ENCODE measurements at regions not wholly inside any gene's neighbourhood (a gene's known extent, or its start where the extent isn't known, plus 50 kb on each side); places are given as distances from the start of the nearest gene placed in this dataset.

GRCh38 chr12:59839514-59839913, 243.7 kb downstream of the SLC16A7 start:
- no peak for DNase-seq (ENCODE audit: low read depth in 2 of 2)

- no peak for DNase-seq (ENCODE audit: low read depth in 2 of 2)
Measured at GRCh38 chr12:59843260-59843843, 247.5 kb downstream of the SLC16A7 start.

- DNase-seq (ENCODE audit: low read depth in 2 of 2), result peak; percentile 64 to 67
Measured at GRCh38 chr12:59844750-59845149, 248.9 kb downstream of the SLC16A7 start.

GRCh38 chr12:59845293-59845692, 249.5 kb downstream of the SLC16A7 start:
- no peak for DNase-seq (ENCODE audit: low read depth in 2 of 2)

GRCh38 chr12:59847127-59847526, 251.3 kb downstream of the SLC16A7 start:
- DNase-seq (ENCODE audit: low read depth in 2 of 2), result no peak

- no peak for DNase-seq (ENCODE audit: low read depth in 2 of 2)
Measured at GRCh38 chr12:59850268-59850667, 254.4 kb downstream of the SLC16A7 start.

GRCh38 chr12:59858508-59859170, 262.8 kb downstream of the SLC16A7 start:
- DNase-seq (ENCODE audit: low read depth in 2 of 2), result no peak

GRCh38 chr12:59859171-59859510, 263.3 kb downstream of the SLC16A7 start:
- DNase-seq (ENCODE audit: low read depth in 2 of 2), result no peak

- DNase-seq (ENCODE audit: low read depth in 2 of 2), result no peak
Measured at GRCh38 chr12:59861635-59862034, 265.8 kb downstream of the SLC16A7 start.

GRCh38 chr12:59867055-59867454, 271.2 kb downstream of the SLC16A7 start:
- no peak for DNase-seq (ENCODE audit: low read depth in 2 of 2)

- no peak for DNase-seq (ENCODE audit: low read depth in 2 of 2)
Measured at GRCh38 chr12:59867689-59868088, 271.9 kb downstream of the SLC16A7 start.

GRCh38 chr12:59871779-59872178, 275.9 kb downstream of the SLC16A7 start:
- no peak for DNase-seq (ENCODE audit: low read depth in 2 of 2)

GRCh38 chr12:59873136-59873535, 277.3 kb downstream of the SLC16A7 start:
- no peak for DNase-seq (ENCODE audit: low read depth in 2 of 2)

- no peak for DNase-seq (ENCODE audit: low read depth in 2 of 2)
Measured at GRCh38 chr12:59874781-59875180, 279.0 kb downstream of the SLC16A7 start.

- no peak for DNase-seq (ENCODE audit: low read depth in 2 of 2)
Measured at GRCh38 chr12:59886131-59886733, 290.4 kb downstream of the SLC16A7 start.

GRCh38 chr12:59887178-59887577, 291.3 kb downstream of the SLC16A7 start:
- DNase-seq (ENCODE audit: low read depth in 2 of 2), result no peak

- DNase-seq (ENCODE audit: low read depth in 2 of 2), result no peak
Measured at GRCh38 chr12:59890896-59891579, 295.2 kb downstream of the SLC16A7 start.

GRCh38 chr12:59895166-59895775, 299.4 kb downstream of the SLC16A7 start:
- DNase-seq (ENCODE audit: low read depth in 2 of 2), result no peak

GRCh38 chr12:59904874-59905521, 309.2 kb downstream of the SLC16A7 start:
- peak; percentile 98 to 99 for DNase-seq (ENCODE audit: low read depth in 2 of 2)

- DNase-seq (ENCODE audit: low read depth in 2 of 2), result no peak
Measured at GRCh38 chr12:59911516-59911915, 315.7 kb downstream of the SLC16A7 start.

- no peak for DNase-seq (ENCODE audit: low read depth in 2 of 2)
Measured at GRCh38 chr12:59916988-59917387, 321.2 kb downstream of the SLC16A7 start.

GRCh38 chr12:59927032-59927431, 331.2 kb downstream of the SLC16A7 start:
- DNase-seq (ENCODE audit: low read depth in 2 of 2), result peak in 1 of 2 experiments; percentile 17

Measured in fibroblast of skin of left biceps (primary cell).